ENCODE measurements at regions not wholly inside any gene's neighbourhood (a gene's known extent, or its start where the extent isn't known, plus 50 kb on each side); places are given as distances from the start of the nearest gene placed in this dataset.
"Not testable (repeated sequence)": the region's sequence is repeated elsewhere in the genome, so short reads cannot be mapped to it uniquely, and the experiment has no call there.

- no peak overlapping the region for H3K27ac ChIP-seq (ENCODE audit: low read depth, low read length)
- no peaks in the 10 kb centered on the region for H3K4me1 ChIP-seq (ENCODE audit: control insufficient read depth in 2 of 2, insufficient read depth in 2 of 2, low read length in 2 of 2)
- peaks cover 0 to 3% (median 0%) of the 10 kb centered on the region in 7 donors for H3K4me1 Mint-ChIP-seq
- H3K27me3 ChIP-seq (ENCODE audit: control insufficient read depth in 2 of 2, insufficient read depth in 2 of 2, low read length in 2 of 2) = no peaks in the 10 kb centered on the region
- DNase-seq (no peak), ATAC-seq (no peak)
- POLR2A ChIA-PET = no interaction called here
- intact Hi-C loops (cut with micrococcal nuclease) = no loop called here
- H3K4me3 Mint-ChIP-seq = no peak overlapping the region
- H3K4me3 ChIP-seq (ENCODE audit: low read length) = no peak overlapping the region
- H3K9me3 Mint-ChIP-seq = peaks cover 0 to 1% (median 0%) of the 10 kb centered on the region in 11 donors
- no peaks in the 10 kb centered on the region for H3K36me3 Mint-ChIP-seq
- no peak overlapping the region for H3K27ac Mint-ChIP-seq
- H3K27me3 Mint-ChIP-seq = no peaks in the 10 kb centered on the region
- CTCF ChIA-PET = interaction anchor here (1.0 kb wide), 1 partner anchor 10 kb away, joined by 5 read pairs; no protein-coding TSS in a partner anchor
- no peaks in the 10 kb centered on the region for H3K36me3 ChIP-seq (ENCODE audit: control insufficient read depth in 2 of 3, insufficient read depth in 3 of 3, low read length in 3 of 3)
- no peaks in the 10 kb centered on the region for H3K9me3 ChIP-seq (ENCODE audit: control insufficient read depth in 2 of 3, low read length in 3 of 3)
Measured at GRCh38 chr1:98289311-98289710, 368.5 kb upstream of the DPYD start.

- Histone ChIP-seq H3K27me3 (ENCODE audit: control insufficient read depth in 2 of 2, insufficient read depth in 2 of 2, low read length in 2 of 2) (no peaks in the 10 kb centered on the region), H3K27ac (ENCODE audit: low read depth, low read length) (no peak overlapping the region), H3K4me1 (ENCODE audit: control insufficient read depth in 2 of 2, insufficient read depth in 2 of 2, low read length in 2 of 2) (no peaks in the 10 kb centered on the region), H3K36me3 (ENCODE audit: control insufficient read depth in 2 of 3, insufficient read depth in 3 of 3, low read length in 3 of 3) (no peaks in the 10 kb centered on the region), H3K4me3 (ENCODE audit: low read length) (no peak overlapping the region), H3K9me3 (ENCODE audit: control insufficient read depth in 2 of 3, low read length in 3 of 3) (no peaks in the 10 kb centered on the region)
- ChIA-PET POLR2A (no interaction called here), CTCF (no interaction called here)
- H3K36me3 Mint-ChIP-seq = no peaks in the 10 kb centered on the region
- ATAC-seq = no peak
- DNase-seq = no peak
- intact Hi-C loops (cut with micrococcal nuclease) = no loop called here
- H3K9me3 Mint-ChIP-seq = peaks cover 0 to 2% (median 0%) of the 10 kb centered on the region in 11 donors
- no peaks in the 10 kb centered on the region for H3K27me3 Mint-ChIP-seq
- H3K4me3 Mint-ChIP-seq = no peak overlapping the region
- no peak overlapping the region for H3K27ac Mint-ChIP-seq
- H3K4me1 Mint-ChIP-seq = peaks cover 0 to 3% (median 0%) of the 10 kb centered on the region in 7 donors
Measured at GRCh38 chr1:98288494-98288893, 367.7 kb upstream of the DPYD start.

GRCh38 chr1:98287626-98288025 is 366.8 kb upstream of the DPYD start:
- Histone ChIP-seq H3K27me3 (ENCODE audit: control insufficient read depth in 2 of 2, insufficient read depth in 2 of 2, low read length in 2 of 2) (no peaks in the 10 kb centered on the region), H3K4me1 (ENCODE audit: control insufficient read depth in 2 of 2, insufficient read depth in 2 of 2, low read length in 2 of 2) (no peaks in the 10 kb centered on the region), H3K36me3 (ENCODE audit: control insufficient read depth in 2 of 3, insufficient read depth in 3 of 3, low read length in 3 of 3) (no peaks in the 10 kb centered on the region), H3K27ac (ENCODE audit: low read depth, low read length) (no peak overlapping the region), H3K9me3 (ENCODE audit: control insufficient read depth in 2 of 3, low read length in 3 of 3) (no peaks in the 10 kb centered on the region), H3K4me3 (ENCODE audit: low read length) (no peak overlapping the region)
- H3K36me3 Mint-ChIP-seq = no peaks in the 10 kb centered on the region
- peaks cover 0 to 2% (median 0%) of the 10 kb centered on the region in 11 donors for H3K9me3 Mint-ChIP-seq
- ChIA-PET POLR2A (no interaction called here), CTCF (no interaction called here)
- H3K4me3 Mint-ChIP-seq = no peak overlapping the region
- H3K4me1 Mint-ChIP-seq = peaks cover 0 to 3% (median 0%) of the 10 kb centered on the region in 7 donors
- no peaks in the 10 kb centered on the region for H3K27me3 Mint-ChIP-seq
- intact Hi-C loops (cut with micrococcal nuclease) = no loop called here
- ATAC-seq (no peak), DNase-seq (no peak)
- no peak overlapping the region for H3K27ac Mint-ChIP-seq

- no peaks in the 10 kb centered on the region for H3K4me1 ChIP-seq (ENCODE audit: control insufficient read depth in 2 of 2, insufficient read depth in 2 of 2, low read length in 2 of 2)
- Mint-ChIP-seq H3K36me3 (no peaks in the 10 kb centered on the region), H3K9me3 (peaks cover 0 to 2% (median 0%) of the 10 kb centered on the region in 11 donors), H3K4me1 (peaks cover 0 to 3% (median 0%) of the 10 kb centered on the region in 7 donors), H3K27me3 (no peaks in the 10 kb centered on the region), H3K27ac (no peak overlapping the region), H3K4me3 (no peak overlapping the region)
- intact Hi-C loops (cut with micrococcal nuclease) = no loop called here
- no peak overlapping the region for H3K4me3 ChIP-seq (ENCODE audit: low read length)
- ATAC-seq = no peak
- H3K36me3 ChIP-seq (ENCODE audit: control insufficient read depth in 2 of 3, insufficient read depth in 3 of 3, low read length in 3 of 3) = no peaks in the 10 kb centered on the region
- H3K27ac ChIP-seq (ENCODE audit: low read depth, low read length) = no peak overlapping the region
- no peaks in the 10 kb centered on the region for H3K27me3 ChIP-seq (ENCODE audit: control insufficient read depth in 2 of 2, insufficient read depth in 2 of 2, low read length in 2 of 2)
- no peak for DNase-seq
- no peaks in the 10 kb centered on the region for H3K9me3 ChIP-seq (ENCODE audit: control insufficient read depth in 2 of 3, low read length in 3 of 3)
- ChIA-PET POLR2A (no interaction called here), CTCF (no interaction called here)
Measured at GRCh38 chr1:98286656-98287055, 365.8 kb upstream of the DPYD start.

- H3K9me3 Mint-ChIP-seq; ATAC-seq; H3K27ac ChIP-seq (ENCODE audit: low read depth, low read length); H3K36me3 ChIP-seq (ENCODE audit: control insufficient read depth in 2 of 3, insufficient read depth in 3 of 3, low read length in 3 of 3); H3K9me3 ChIP-seq (ENCODE audit: control insufficient read depth in 2 of 3, low read length in 3 of 3); H3K27me3 ChIP-seq (ENCODE audit: control insufficient read depth in 2 of 2, insufficient read depth in 2 of 2, low read length in 2 of 2); H3K4me3 ChIP-seq (ENCODE audit: low read length); H3K36me3 Mint-ChIP-seq; H3K4me1 ChIP-seq (ENCODE audit: control insufficient read depth in 2 of 2, insufficient read depth in 2 of 2, low read length in 2 of 2); DNase-seq; POLR2A ChIA-PET; H3K27ac Mint-ChIP-seq; CTCF ChIA-PET; intact Hi-C loops (cut with micrococcal nuclease); H3K4me1 Mint-ChIP-seq; H3K4me3 Mint-ChIP-seq; H3K27me3 Mint-ChIP-seq: not testable (repeated sequence)
Measured at GRCh38 chr1:98285286-98285685, 364.5 kb upstream of the DPYD start.

- H3K36me3 Mint-ChIP-seq = no peaks in the 10 kb centered on the region
- H3K27me3 Mint-ChIP-seq = no peaks in the 10 kb centered on the region
- Histone ChIP-seq H3K36me3 (ENCODE audit: control insufficient read depth in 2 of 3, insufficient read depth in 3 of 3, low read length in 3 of 3) (no peaks in the 10 kb centered on the region), H3K9me3 (ENCODE audit: control insufficient read depth in 2 of 3, low read length in 3 of 3) (no peaks in the 10 kb centered on the region), H3K4me1 (ENCODE audit: control insufficient read depth in 2 of 2, insufficient read depth in 2 of 2, low read length in 2 of 2) (no peaks in the 10 kb centered on the region), H3K27ac (ENCODE audit: low read depth, low read length) (no peak overlapping the region), H3K27me3 (ENCODE audit: control insufficient read depth in 2 of 2, insufficient read depth in 2 of 2, low read length in 2 of 2) (no peaks in the 10 kb centered on the region), H3K4me3 (ENCODE audit: low read length) (no peak overlapping the region)
- intact Hi-C loops (cut with micrococcal nuclease) = no loop called here
- ChIA-PET CTCF (no interaction called here), POLR2A (no interaction called here)
- no peaks in the 10 kb centered on the region for H3K4me1 Mint-ChIP-seq
- H3K4me3 Mint-ChIP-seq = no peak overlapping the region
- DNase-seq = no peak
- H3K9me3 Mint-ChIP-seq = peaks cover 0 to 2% (median 0%) of the 10 kb centered on the region in 11 donors
- ATAC-seq = no peak
- no peak overlapping the region for H3K27ac Mint-ChIP-seq
Measured at GRCh38 chr1:98280049-98280448, 359.2 kb upstream of the DPYD start.

GRCh38 chr1:98278055-98278454 is 357.2 kb upstream of the DPYD start:
- H3K9me3 Mint-ChIP-seq = peaks cover 0 to 5% (median 0%) of the 10 kb centered on the region in 11 donors
- H3K4me1 Mint-ChIP-seq = no peaks in the 10 kb centered on the region
- intact Hi-C loops (cut with micrococcal nuclease) = no loop called here
- no peak overlapping the region for H3K27ac ChIP-seq (ENCODE audit: low read depth, low read length)
- H3K4me3 Mint-ChIP-seq = no peak overlapping the region
- no peaks in the 10 kb centered on the region for H3K36me3 Mint-ChIP-seq
- H3K27me3 ChIP-seq (ENCODE audit: control insufficient read depth in 2 of 2, insufficient read depth in 2 of 2, low read length in 2 of 2) = no peaks in the 10 kb centered on the region
- DNase-seq = no peak
- H3K27me3 Mint-ChIP-seq = no peaks in the 10 kb centered on the region
- no peak for ATAC-seq
- H3K27ac Mint-ChIP-seq = no peak overlapping the region
- no peak overlapping the region for H3K4me3 ChIP-seq (ENCODE audit: low read length)
- H3K9me3 ChIP-seq (ENCODE audit: control insufficient read depth in 2 of 3, low read length in 3 of 3) = no peaks in the 10 kb centered on the region
- no peaks in the 10 kb centered on the region for H3K36me3 ChIP-seq (ENCODE audit: control insufficient read depth in 2 of 3, insufficient read depth in 3 of 3, low read length in 3 of 3)
- ChIA-PET POLR2A (no interaction called here), CTCF (no interaction called here)
- no peaks in the 10 kb centered on the region for H3K4me1 ChIP-seq (ENCODE audit: control insufficient read depth in 2 of 2, insufficient read depth in 2 of 2, low read length in 2 of 2)

All from naive thymus-derived CD4-positive, alpha-beta T cell (primary cell).